Fibroblast of skin of left biceps (primary cell): ENCODE measurements at regions not wholly inside any gene's neighbourhood (a gene's known extent, or its start where the extent isn't known, plus 50 kb on each side); places are given as distances from the start of the nearest gene placed in this dataset.

Experiments
- DNase-seq, 2 experiments: peaks; one replicate each; pipeline ENCODE4 v3.0.0-alpha.2; 2013; ENCODE audit warnings: low read depth in 2 of 2

GRCh38 chr18:24878289-24878688 lies 417.9 kb downstream of the HRH4 start:
- DNase-seq = peak; percentile 31 to 33

- DNase-seq = no peak
Observed at GRCh38 chr18:24885276-24885675, 424.8 kb downstream of the HRH4 start.

DNA sequence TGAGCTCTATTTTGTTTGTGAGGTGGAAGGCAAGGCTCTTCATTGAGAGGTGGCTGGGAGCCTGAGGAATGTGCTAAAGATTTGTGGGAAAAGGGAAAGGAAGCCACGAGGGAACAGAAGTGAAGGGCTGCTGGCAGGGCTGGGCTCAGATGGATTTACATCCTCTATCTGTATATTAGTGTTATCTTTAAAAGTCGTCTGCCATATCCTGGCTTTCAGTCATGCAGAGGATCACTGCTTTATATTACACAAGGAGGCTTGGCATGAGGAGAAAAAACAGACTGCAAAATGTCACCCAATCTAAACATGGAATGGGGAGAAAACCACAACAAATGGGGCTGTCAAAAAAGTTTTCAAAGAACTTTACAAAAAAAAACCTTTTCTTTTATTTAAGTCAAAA lies 434.4 kb downstream of the HRH4 start:
- no peak for DNase-seq

DNA sequence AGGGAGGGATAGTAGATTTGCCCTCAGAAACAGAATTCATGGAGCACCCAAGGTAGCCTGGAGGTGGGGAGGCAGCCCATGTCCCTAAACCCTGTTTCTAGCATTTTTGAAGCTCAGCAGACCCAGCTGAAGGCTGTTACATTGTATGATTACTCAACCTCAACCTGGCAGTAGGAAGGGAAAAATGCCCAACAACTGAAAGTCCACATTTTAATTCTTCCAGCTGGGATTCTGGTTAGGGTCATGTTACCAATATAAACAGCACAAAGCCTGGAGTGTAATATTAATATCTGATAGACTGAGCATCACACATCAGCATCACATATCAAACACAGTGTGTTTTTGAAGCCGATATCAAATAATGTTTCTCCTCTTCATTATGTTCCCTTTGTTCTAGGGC lies 437.0 kb downstream of the HRH4 start:
- DNase-seq = no peak

DNA sequence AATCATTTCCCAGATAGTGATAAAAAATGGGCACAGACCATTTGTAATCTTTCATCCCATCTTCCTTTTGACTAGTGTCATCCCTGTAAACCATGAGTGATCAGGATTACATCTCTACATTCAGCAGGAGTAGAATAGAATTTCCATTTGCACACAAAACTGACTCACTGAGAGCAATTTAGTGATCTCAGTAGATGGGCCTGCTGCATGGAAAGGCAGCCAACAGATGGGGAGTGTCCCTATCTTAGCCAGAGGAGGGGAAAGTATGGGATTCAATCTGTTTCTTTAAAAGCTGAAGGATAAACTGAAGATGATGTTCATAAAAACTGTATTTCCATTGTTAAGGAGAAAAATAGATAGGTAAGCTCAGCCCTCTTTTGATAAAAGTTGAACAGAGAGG lies 441.7 kb downstream of the ZNF521 start:
- DNase-seq = no peak

- peak; percentile 14 to 20 for DNase-seq
Observed at GRCh38 chr18:24913507-24914170, 438.3 kb downstream of the ZNF521 start.

DNA sequence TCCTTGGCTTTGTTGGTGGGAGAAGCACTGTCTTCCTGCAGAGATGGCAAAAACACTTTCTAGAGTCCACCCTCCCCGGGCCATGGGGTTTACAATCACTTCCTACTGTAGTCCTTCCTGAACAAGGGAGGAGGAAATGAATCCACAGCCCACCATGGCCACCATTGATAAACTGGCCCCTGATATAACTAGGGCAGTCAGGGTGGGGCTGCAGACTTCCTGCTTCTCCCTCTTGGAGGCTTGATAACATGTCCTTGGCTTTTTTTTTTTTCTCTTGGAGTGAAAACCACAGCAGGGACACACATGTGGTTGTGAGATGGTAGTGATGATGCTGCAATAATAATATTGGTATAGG lies 437.8 kb downstream of the ZNF521 start:
- no peak for DNase-seq

DNA sequence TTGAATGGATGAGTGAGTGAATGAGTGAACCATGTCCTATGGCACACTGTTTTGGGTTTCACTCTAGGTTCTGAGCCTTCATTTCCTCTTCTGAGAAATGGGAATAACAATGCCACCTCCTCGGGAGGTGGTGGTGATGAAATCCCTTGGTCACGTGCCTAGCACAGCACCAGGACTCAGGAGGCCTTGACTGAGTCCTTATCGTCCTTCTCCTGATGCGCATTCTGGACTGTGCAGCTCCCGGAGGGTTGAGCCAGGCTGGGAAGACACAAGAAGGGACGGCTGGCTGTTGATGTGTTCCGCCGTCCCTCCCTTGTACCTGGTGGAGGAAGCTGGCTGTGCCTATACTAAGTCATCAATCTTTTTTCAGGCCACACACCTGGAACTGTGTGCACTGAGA lies 437.3 kb downstream of the ZNF521 start:
- DNase-seq = no peak

DNA sequence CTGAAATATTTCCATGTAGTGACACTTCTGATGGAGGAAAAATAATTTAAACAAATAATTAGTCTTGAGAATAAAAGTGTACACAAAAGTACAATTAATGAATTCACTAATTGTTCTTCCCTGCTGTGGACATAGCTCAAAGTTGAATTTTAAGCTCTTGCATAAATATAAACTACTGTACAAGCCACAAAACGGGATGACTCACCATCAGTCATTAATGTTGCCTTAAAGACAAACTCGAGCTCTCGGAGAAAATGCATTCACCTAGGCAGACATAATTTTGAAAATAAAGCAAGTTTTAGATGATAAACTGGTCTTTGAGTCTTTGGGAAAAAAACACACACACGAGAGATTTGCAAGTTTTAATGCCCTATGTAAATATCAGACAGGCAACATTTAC lies 436.4 kb downstream of the ZNF521 start:
- peak in 1 of 2 experiments; percentile 13 for DNase-seq

DNA sequence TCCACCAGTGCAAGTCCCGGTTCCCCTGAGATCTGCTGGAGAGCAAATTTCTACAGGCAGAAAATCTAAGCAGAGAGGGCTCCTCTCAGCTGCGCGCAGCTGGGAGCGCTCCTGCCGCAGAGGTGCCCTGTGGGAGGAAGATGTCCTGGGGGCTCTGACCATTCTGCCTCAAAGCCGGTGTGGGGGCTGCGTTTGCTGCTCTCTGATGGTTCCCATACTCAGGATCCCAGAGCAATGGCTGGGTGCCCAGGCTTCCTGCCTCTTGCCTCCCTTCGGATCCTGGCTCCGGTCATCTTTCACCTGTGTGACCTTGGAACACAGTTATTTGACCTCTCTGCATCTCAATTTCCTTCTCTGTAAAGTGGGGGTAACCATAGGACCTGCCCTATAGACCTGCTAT lies 434.2 kb downstream of the ZNF521 start:
- DNase-seq = no peak

DNA sequence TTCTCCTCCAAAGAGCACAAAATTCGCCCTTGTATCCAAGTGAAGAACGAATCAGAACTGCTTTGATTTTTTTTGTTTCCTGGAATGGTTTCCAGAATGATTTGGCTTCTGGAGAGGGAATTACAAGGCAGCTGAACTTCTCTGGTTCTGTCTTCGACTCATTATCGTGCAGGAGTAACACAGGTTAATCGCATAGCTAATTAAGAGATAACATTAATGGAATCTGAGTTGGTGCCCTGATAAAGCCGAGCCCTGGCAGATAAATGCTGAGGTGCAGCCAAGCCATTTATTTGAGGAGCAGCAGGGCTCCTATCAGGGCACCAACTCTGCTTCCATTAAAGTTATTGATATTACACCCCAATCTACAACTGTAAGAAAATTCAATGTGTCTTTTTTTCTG lies 433.7 kb downstream of the ZNF521 start:
- no peak for DNase-seq

DNA sequence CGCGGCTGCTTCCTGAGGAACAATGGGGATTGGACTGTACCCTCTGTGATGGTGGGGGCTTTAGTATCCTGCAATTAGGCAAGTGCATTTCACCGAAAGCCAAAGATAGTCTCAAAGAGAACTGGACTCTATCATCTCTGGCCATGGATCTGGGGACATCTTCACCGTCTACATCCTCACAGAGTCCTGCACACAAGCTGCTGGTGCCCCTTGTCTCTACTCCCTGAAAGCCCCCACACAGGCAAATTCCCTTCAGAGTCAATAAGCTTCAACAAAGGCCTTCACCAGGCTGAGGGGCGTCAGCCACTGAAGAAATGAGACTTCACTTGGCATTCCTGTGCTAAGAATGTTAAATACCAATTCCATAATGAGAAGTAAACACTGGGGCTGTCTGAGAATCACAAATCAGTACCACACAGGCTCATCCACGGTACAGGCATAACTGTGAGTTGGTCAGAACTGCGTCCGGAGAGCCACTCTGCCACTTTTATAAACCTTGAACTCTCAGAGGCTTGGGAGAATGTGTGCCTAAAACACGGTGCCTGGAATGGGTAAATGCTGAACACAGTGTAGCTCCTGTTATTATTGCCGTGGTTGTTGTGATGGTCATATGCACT lies 432.7 kb downstream of the ZNF521 start:
- no peak for DNase-seq

- DNase-seq = no peak
Observed at GRCh38 chr18:24922491-24922890, 429.5 kb downstream of the ZNF521 start.

DNA sequence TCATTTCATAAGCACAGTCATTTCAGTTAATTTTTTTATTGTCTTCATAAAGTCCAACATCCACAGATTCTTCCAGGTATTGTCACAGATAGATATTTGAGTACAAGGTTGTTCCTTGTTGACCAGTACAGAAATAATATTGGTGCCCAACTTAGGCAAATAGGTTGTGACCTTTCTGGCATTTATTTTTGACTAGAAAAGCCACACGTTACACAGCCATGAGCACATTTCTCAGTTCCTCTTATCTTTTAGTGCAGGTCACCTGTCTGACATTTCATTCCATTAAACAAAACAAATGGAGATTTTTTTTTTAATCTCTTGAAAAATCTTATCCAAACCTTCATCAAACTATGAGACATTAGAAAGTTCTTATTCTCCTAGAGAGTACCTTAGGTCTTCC lies 428.8 kb downstream of the ZNF521 start:
- no peak for DNase-seq

GRCh38 chr18:24924066-24924716 lies 427.8 kb downstream of the ZNF521 start:
- DNase-seq = no peak

GRCh38 chr18:24926649-24927048 lies 425.3 kb downstream of the ZNF521 start:
- no peak for DNase-seq

- DNase-seq = no peak
Observed at GRCh38 chr18:24928301-24928878, 423.6 kb downstream of the ZNF521 start.

DNA sequence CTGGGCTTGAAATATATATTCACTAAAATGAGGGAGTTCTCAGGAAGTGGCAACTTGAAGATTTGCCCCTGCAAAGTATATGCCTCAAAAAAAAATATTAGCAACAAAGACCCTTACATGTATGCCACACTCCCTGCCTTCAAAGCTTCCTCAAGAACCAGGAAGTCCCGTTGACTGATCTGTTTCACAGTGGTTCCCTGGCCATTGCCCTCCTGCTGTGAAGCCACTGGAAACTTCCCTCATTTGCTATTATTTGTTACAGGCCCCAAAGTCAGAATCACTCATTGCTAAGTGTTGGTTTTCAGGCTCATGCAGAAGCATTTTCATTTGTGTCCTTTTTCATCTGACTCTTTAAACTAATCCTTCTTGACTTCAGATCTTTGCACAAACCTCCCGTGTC lies 421.5 kb downstream of the ZNF521 start:
- DNase-seq = no peak

DNA sequence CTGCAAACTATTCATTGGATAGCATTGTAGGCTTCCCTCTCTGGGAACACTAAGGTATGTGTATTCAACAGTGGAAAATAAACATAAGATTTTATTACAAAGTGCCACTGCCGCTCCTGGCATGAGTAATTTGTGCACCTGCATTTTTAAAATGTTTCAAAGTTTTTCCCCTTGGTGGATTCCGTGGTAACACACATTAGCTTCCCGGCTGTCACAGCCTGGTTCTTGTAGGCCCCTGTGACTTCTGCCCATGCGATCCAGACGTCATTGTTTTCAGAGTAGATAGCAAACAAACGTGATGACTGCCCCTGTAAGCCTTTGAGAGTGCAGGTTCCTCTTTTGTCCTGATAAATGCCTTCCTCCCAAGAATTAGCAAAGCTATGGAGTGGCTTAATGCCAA lies 421.0 kb downstream of the ZNF521 start:
- no peak for DNase-seq

DNA sequence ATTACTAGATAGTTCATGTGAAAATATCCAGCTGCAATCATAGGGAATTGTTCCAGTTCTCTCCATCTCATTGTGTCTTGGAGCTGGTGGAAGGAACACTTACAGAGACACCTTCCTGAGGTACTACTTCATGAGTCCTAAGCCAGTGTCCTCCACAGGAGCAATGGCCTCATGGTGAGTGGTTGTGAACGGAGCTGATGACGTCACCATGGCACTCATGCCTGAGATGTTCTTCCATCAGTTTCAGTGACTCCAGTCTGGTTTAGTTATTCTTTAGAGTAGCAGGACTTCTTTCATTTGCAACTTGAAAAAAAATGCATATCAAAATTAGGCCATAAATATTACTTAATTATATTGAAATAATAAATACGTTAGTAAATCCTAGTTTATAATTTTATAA lies 418.6 kb downstream of the ZNF521 start:
- DNase-seq = no peak

DNA sequence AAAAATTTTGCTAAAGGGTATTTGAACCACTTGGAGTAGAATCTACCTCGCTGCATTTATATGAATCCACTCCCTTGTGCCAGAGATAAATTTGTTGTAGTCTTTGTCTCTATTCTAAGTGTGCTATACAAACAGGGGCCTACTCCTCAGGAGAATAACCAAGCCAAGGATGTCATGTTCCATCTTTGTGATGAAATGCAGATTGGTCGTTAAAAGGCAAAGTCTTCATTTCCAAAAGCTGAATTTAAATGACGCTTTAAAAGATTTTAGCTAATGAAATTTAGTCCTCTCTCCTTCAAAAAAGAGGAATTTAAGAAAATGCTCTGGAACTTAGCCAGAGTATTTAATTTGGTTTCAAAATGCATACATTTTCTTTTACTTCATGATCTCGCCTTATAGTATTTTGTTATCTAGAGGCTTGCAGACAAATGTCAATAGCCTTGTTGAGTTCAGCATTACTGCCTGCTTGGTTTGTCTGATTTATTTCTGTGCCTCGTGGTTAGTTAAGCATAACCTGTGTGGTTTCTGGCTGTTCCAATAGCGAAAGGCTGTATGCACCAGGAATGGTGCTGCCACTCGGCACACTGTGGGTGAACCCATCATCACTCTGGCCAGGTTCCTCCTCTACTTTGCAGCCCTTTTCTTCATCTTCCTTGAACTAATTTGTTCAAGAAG lies 417.6 kb downstream of the ZNF521 start:
- no peak for DNase-seq

DNA sequence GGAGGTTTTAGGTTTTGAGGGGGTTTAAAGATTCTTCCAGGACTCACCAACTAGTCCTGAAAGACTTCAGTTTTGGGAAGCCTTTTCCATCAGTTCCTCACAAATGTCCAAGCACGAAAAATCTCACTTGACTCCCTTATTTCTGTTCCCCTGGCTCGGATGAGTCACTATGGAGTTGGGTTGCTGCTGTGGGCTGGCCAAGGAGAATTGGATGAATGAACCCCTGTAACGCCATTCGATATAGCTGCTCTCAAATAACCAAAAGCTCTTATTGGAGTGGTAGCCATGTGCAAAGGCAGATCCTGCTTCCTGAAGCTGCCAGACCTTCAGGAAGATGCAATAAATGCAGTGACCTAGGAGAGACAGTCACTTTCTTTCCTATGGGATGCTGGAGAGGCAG lies 417.0 kb downstream of the ZNF521 start:
- no peak for DNase-seq

GRCh38 chr18:24935896-24936295 lies 416.1 kb downstream of the ZNF521 start:
- no peak for DNase-seq
